SK-N-SH (cell line): ENCODE measurements at regions not wholly inside any gene's neighbourhood (a gene's known extent, or its start where the extent isn't known, plus 50 kb on each side); places are given as distances from the start of the nearest gene placed in this dataset.

Source experiments
- CTCF ChIA-PET: fragments of 300-600, 350-600 bp; formaldehyde crosslinking; extraction: SDS; loops from one replicate; lab custom pipeline; 2021; lab: Yijun Ruan, JAX
- POLR2A ChIA-PET: fragments of 350-600 bp; sonication (Branson Sonifier 250); formaldehyde crosslinking; extraction: SDS; loops from one replicate; lab custom pipeline; 2020; ENCODE audit warnings: antibody characterized with exemption, inconsistent platforms; lab: Yijun Ruan, JAX
- DNase-seq: peaks from one replicate; pipeline ENCODE4 v3.0.0; 2012
- H2AFZ ChIP-seq: fragments of 200-600 bp; sonication (generic); 2 replicates; pipeline ENCODE4 v1.8.1; 2016; ENCODE audit warnings: antibody characterized with exemption, mild to moderate bottlenecking, low read depth
- H3F3A ChIP-seq: fragments of 200-600 bp; sonication (generic); replicated peaks from 2 replicates; pipeline ENCODE3; 2016; ENCODE audit warnings: antibody characterized with exemption, mild to moderate bottlenecking; ENCODE audit not compliant: insufficient read depth
- H3K27ac ChIP-seq, 2 experiments: fragments of 200-500 bp in 1 of 2; fragments of 200-600 bp in 1 of 2; sonication (Bioruptor generic) in 1 of 2; sonication (generic), shearing (Covaris generic) in 1 of 2; 2 replicates each; pipeline versions ENCODE4 v1.5.1 to v1.6.1; 2014 to 2016; ENCODE audit warnings: low read depth in 2 of 2, inconsistent platforms in 1 of 2, low read length in 1 of 2, mild to moderate bottlenecking in 1 of 2, mixed read lengths in 1 of 2
- H3K27me3 ChIP-seq: fragments of 200-600 bp; sonication (generic), shearing (Covaris generic); 2 replicates; pipeline ENCODE4 v1.6.1; 2016; ENCODE audit warnings: mixed run types; ENCODE audit not compliant: insufficient read depth
- H3K36me3 ChIP-seq, 2 experiments: fragments of 200-500 bp in 1 of 2; fragments of 200-600 bp in 1 of 2; sonication (Bioruptor generic) in 1 of 2; sonication (generic) in 1 of 2; replicated peaks in 1 of 2; 2 replicates each; pipeline versions ENCODE3 to v1.5.1; 2014 to 2016; ENCODE audit warnings: low read length in 1 of 2, mild to moderate bottlenecking in 1 of 2; ENCODE audit not compliant: insufficient read depth in 2 of 2, control insufficient read depth in 1 of 2
- H3K4me1 ChIP-seq, 2 experiments: fragments of 200-500 bp in 1 of 2; fragments of 200-600 bp in 1 of 2; sonication (Bioruptor generic) in 1 of 2; sonication (generic), shearing (Covaris generic) in 1 of 2; 2 replicates each; pipeline versions ENCODE4 v1.5.1 to v1.6.1; 2014 to 2016; ENCODE audit warnings: low read depth in 1 of 2, low read length in 1 of 2, mixed run types in 1 of 2; ENCODE audit not compliant: insufficient read depth in 2 of 2, control insufficient read depth in 1 of 2
- H3K4me2 ChIP-seq: fragments of 200-600 bp; sonication (generic), shearing (Covaris generic); 2 replicates; pipeline ENCODE4 v1.6.1; 2017; ENCODE audit warnings: mixed run types
- H3K4me3 ChIP-seq, 2 experiments: fragments of 200-500 bp in 1 of 2; fragments of 200-600 bp in 1 of 2; sonication (Bioruptor generic) in 1 of 2; sonication (generic), shearing (Covaris generic) in 1 of 2; 2 replicates each; pipeline versions ENCODE4 v1.5.1 to v1.8.1; 2014 to 2016; ENCODE audit warnings: low read depth in 2 of 2, inconsistent platforms in 1 of 2, low read length in 1 of 2, mild to moderate bottlenecking in 1 of 2, mixed read lengths in 1 of 2, moderate library complexity in 1 of 2
- H3K79me2 ChIP-seq: fragments of 200-600 bp; sonication (generic); 2 replicates; pipeline ENCODE4 v1.8.1; 2017; ENCODE audit warnings: mild to moderate bottlenecking; ENCODE audit not compliant: insufficient read depth
- H3K9ac ChIP-seq: fragments of 200-600 bp; sonication (generic); 2 replicates; pipeline ENCODE4 v1.6.1; 2017; ENCODE audit warnings: mixed run types
- H3K9me2 ChIP-seq: fragments of 200-600 bp; sonication (generic); 2 replicates; pipeline ENCODE4 v1.6.1; 2017; ENCODE audit warnings: mixed run types
- H3K9me3 ChIP-seq: fragments of 200-600 bp; sonication (generic); 2 replicates; pipeline ENCODE4 v1.6.1; 2017; ENCODE audit warnings: mixed run types, mild to moderate bottlenecking, moderate library complexity
- H4K20me1 ChIP-seq: fragments of 200-600 bp; sonication (generic); 2 replicates; pipeline ENCODE4 v1.6.1; 2017; ENCODE audit warnings: mild to moderate bottlenecking, mixed run types; ENCODE audit not compliant: insufficient read depth
- CHD2 ChIP-seq: fragments of 150-350 bp; IDR thresholded peaks from 2 replicates; pipeline ENCODE4 v1.6.1; 2018; ENCODE audit warnings: low read length; ENCODE audit not compliant: partially characterized antibody
- FOSL2 ChIP-seq: IDR thresholded peaks from 2 replicates; pipeline ENCODE4 v1.4.0; 2012; ENCODE audit warnings: low read depth, mild to moderate bottlenecking, moderate library complexity, borderline replicate concordance
- FOXJ3 ChIP-seq: sonication (generic); formaldehyde crosslinking; IDR thresholded peaks from 2 replicates; pipeline ENCODE4 v1.5.1; 2020; ENCODE audit warnings: mild to moderate bottlenecking, missing genetic modification reagents
- FOXM1 ChIP-seq: IDR thresholded peaks from 2 replicates; pipeline ENCODE4 v1.4.0; 2012; ENCODE audit warnings: low read depth, mild to moderate bottlenecking
- GABPA ChIP-seq: IDR thresholded peaks from 2 replicates; pipeline ENCODE4 v1.4.0; 2012; ENCODE audit warnings: low read depth, mild to moderate bottlenecking
- JUND ChIP-seq: IDR thresholded peaks from 2 replicates; pipeline ENCODE4 v1.4.0; 2012
- MAX ChIP-seq: IDR thresholded peaks from 2 replicates; pipeline ENCODE4 v1.4.0; 2012; ENCODE audit warnings: low read depth
- MEF2A ChIP-seq: IDR thresholded peaks from 2 replicates; pipeline ENCODE4 v1.4.0; 2012; ENCODE audit warnings: low read depth, borderline replicate concordance
- NFIC ChIP-seq: IDR thresholded peaks from 2 replicates; pipeline ENCODE4 v1.4.0; 2012; ENCODE audit warnings: borderline replicate concordance
- NRF1 ChIP-seq: IDR thresholded peaks from 2 replicates; pipeline ENCODE4 v1.6.1; 2012; ENCODE audit warnings: low read depth, mild to moderate bottlenecking, low read length
- POLR2AphosphoS5 ChIP-seq: IDR thresholded peaks from 2 replicates; pipeline ENCODE4 v1.6.1; 2012; ENCODE audit warnings: low read depth, low read length
- RAD21 ChIP-seq: IDR thresholded peaks from 2 replicates; pipeline ENCODE4 v1.6.1; 2012; ENCODE audit warnings: mild to moderate bottlenecking, low read length
- RCOR1 ChIP-seq: fragments of 150-350 bp; IDR thresholded peaks from 2 replicates; pipeline ENCODE4 v1.6.1; 2017; ENCODE audit warnings: antibody characterized with exemption, low read length
- RFX5 ChIP-seq: IDR thresholded peaks from 2 replicates; pipeline ENCODE4 v1.6.1; 2012; ENCODE audit warnings: mild to moderate bottlenecking, improper control_type of control experiment, low read length
- RXRA ChIP-seq: IDR thresholded peaks from 2 replicates; pipeline ENCODE4 v1.4.0; 2012; ENCODE audit warnings: low read depth, mild to moderate bottlenecking, borderline replicate concordance
- SIN3A ChIP-seq: IDR thresholded peaks from 2 replicates; pipeline ENCODE4 v1.6.1; 2012; ENCODE audit warnings: low read depth, mild to moderate bottlenecking, low read length, moderate library complexity, borderline replicate concordance
- SMC3 ChIP-seq: IDR thresholded peaks from 2 replicates; pipeline ENCODE4 v1.6.1; 2012; ENCODE audit warnings: low read depth, low read length, improper control_type of control experiment
- TCF12 ChIP-seq: IDR thresholded peaks from 2 replicates; pipeline ENCODE4 v1.4.0; 2012
- TEAD4 ChIP-seq: IDR thresholded peaks from 2 replicates; pipeline ENCODE4 v1.4.0; 2012; ENCODE audit warnings: mild to moderate bottlenecking, borderline replicate concordance; ENCODE audit not compliant: insufficient read depth
- USF1 ChIP-seq: IDR thresholded peaks from 2 replicates; pipeline ENCODE4 v1.4.0; 2012; ENCODE audit warnings: low read depth, borderline replicate concordance
- USF2 ChIP-seq: fragments of 150-350 bp; IDR thresholded peaks from 2 replicates; pipeline ENCODE4 v1.6.1; 2017; ENCODE audit warnings: antibody characterized with exemption, low read length, low read depth, borderline replicate concordance
- WGBS: methylation state at CpG from one replicate; pipeline ENCODE4 v1.1.6; 2017; ENCODE audit warnings: low lambda C conversion rate; 5-methylcytosine and 5-hydroxymethylcytosine counted together

- WGBS = 4% methylated on average over 6 of the region's 6 CpGs
- Histone ChIP-seq H3K4me3 (no peak overlapping the region), H3K4me1 (no peaks in the 10 kb centered on the region), H3K4me2 (no peak overlapping the region), H3K9ac (no peak overlapping the region), H3K36me3 (no peaks in the 10 kb centered on the region), H3K9me3 (no peaks in the 10 kb centered on the region), H3K27me3 (no peaks in the 10 kb centered on the region), H4K20me1 (no peaks in the 10 kb centered on the region), H3K9me2 (no peaks in the 10 kb centered on the region), H3F3A (no peaks in the 10 kb centered on the region), H3K27ac (no peak overlapping the region), H2AFZ (no peak overlapping the region), H3K79me2 (no peaks in the 10 kb centered on the region)
- TF ChIP-seq RAD21 (no peak), NFIC (no peak), FOXJ3 (no peak), FOSL2 (no peak), SIN3A (no peak), USF2 (no peak), NRF1 (no peak), CHD2 (no peak), POLR2AphosphoS5 (no peak), MEF2A (no peak), GABPA (no peak), TCF12 (no peak), RFX5 (no peak), FOXM1 (no peak), RCOR1 (no peak), USF1 (no peak), TEAD4 (no peak), JUND (no peak)
- ChIA-PET POLR2A (no interaction called here), CTCF (no interaction called here)
- DNase-seq = no peak
Measured at GRCh38 chr9:108662091-108662875, 193.5 kb downstream of the ACTL7B start.

- CTCF ChIA-PET = no interaction called here
- Histone ChIP-seq H3K9me3 (no peaks in the 10 kb centered on the region), H3K9ac (no peak overlapping the region), H3K4me1 (no peaks in the 10 kb centered on the region), H3K9me2 (no peaks in the 10 kb centered on the region), H3K36me3 (no peaks in the 10 kb centered on the region), H3K4me3 (no peak overlapping the region), H3K27me3 (no peaks in the 10 kb centered on the region), H3F3A (no peaks in the 10 kb centered on the region), H3K79me2 (no peaks in the 10 kb centered on the region), H4K20me1 (no peaks in the 10 kb centered on the region), H2AFZ (no peak overlapping the region), H3K27ac (no peak overlapping the region), H3K4me2 (no peak overlapping the region)
- no peak for DNase-seq
- POLR2A ChIA-PET = no interaction called here
- 6% methylated on average over 5 of the region's 5 CpGs for WGBS
- no peak for TF ChIP-seq SMC3
- no peak for TF ChIP-seq MAX
- no peak for TF ChIP-seq RXRA
Measured at GRCh38 chr9:108656566-108656965, 199.2 kb downstream of the ACTL7B start.
